ENCODE measurements at regions not wholly inside any gene's neighbourhood (a gene's known extent, or its start where the extent isn't known, plus 50 kb on each side); places are given as distances from the start of the nearest gene placed in this dataset.

DNA sequence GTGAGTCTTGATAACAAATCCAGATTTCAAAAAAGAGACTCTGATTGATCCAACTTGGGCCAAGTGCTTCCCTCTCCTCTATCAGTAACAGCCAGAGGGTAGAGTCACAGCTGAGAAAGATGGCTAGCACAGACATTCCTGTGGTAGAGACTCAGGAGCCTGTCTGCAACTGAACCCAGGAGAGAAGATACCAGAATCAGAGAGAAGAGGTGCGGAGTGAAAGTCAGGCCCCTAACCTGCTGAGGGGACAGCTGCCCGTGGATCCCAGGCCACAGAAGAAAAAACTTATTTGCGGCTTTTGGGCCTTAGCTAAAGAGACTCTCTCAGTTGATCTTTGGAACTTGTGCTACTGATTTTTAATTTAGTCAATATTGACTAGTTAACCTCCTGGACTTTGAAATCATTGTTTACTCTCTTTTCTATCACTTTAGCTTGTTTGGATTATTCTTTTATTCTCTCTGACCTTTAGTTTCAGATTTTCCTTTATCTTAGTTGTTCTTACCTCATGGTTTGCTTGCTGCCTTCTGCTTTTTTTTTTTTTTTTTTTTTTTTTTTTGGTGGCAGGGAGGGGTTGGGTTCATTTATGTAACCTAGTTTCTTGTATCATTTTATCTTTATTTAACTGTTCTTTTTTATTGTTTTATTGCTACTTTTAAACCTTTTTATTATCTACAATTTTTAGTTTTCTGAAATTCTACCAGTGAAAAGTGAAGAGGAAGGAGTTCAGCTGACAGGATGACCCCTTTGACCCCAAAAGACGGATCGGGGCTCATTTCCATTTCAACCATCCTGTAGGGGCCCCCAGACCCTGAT, 154.9 kb upstream of the KRR1 start:
- intact Hi-C loops (cut with micrococcal nuclease) (no loop called here), in situ Hi-C loops (cut with MboI) (no loop called here)
- Histone ChIP-seq H3K9me1 (ENCODE audit: control insufficient read depth, insufficient read depth, low read length) (no peaks in the 10 kb centered on the region), H3K27me3 (ENCODE audit: control insufficient read depth in 2 of 2, insufficient read depth in 2 of 2, low read length in 2 of 2) (no peaks in the 10 kb centered on the region), H3K27ac (ENCODE audit: extremely low read depth, low read depth, low read length) (no peak overlapping the region), H3K4me2 (ENCODE audit: insufficient read depth, low read length) (no peak overlapping the region), H3K36me3 (ENCODE audit: control insufficient read depth, insufficient read depth, low read length) (no peaks in the 10 kb centered on the region), H2AFZ (ENCODE audit: low read depth, low read length) (no peak overlapping the region), H4K20me1 (replicated peaks; ENCODE audit: control insufficient read depth, insufficient read depth, low read length) (no peaks in the 10 kb centered on the region), H3K4me1 (replicated peaks in 1 of 2; ENCODE audit: control insufficient read depth in 2 of 2, insufficient read depth in 2 of 2, low read length in 2 of 2) (no peaks in the 10 kb centered on the region; a peak in 1 of 5 replicates), H3K9me3 (replicated peaks; ENCODE audit: control insufficient read depth, insufficient read depth, low read depth, low read length) (no peaks in the 10 kb centered on the region), H3K79me2 (ENCODE audit: control insufficient read depth, insufficient read depth, low read length) (no peaks in the 10 kb centered on the region), H3K4me3 (no peak overlapping the region), H3K9ac (ENCODE audit: insufficient read depth in 1 of 2, low read depth in 2 of 2, low read length in 2 of 2) (no peak overlapping the region)
- ChIA-PET POLR2A (interaction anchor here (0.6 to 1.5 kb wide), 2 partner anchors 11 to 96 kb away, joined by 3 read pairs; no protein-coding TSS in a partner anchor), CTCF (ENCODE audit: low intra/inter-chr PET ratio) (no interaction called here)
- ATAC-seq (no peak), FAIRE-seq (no peak), DNase-seq (ENCODE audit: extremely low read depth in 1 of 4, low spot score in 3 of 4) (no peak)
- TF ChIP-seq RHOXF2B (CRISPR knock-in tag; conservative IDR thresholded peaks at IDR 0.05) (no peak), SMAD4 (CRISPR knock-in tag; conservative IDR thresholded peaks at IDR 0.05) (no peak), CBFA2T3 (IDR thresholded peaks at IDR 0.05) (peak; percentile 47), TCF3 (CRISPR knock-in tag; IDR thresholded peaks at IDR 0.05) (peak; percentile 45), ZNF512 (tag; IDR thresholded peaks at IDR 0.05) (0 out of 2 replicates have a peak, but pooled peaks have one; percentile 27), KDM1A (IDR thresholded peaks at IDR 0.05) (peak in 1 of 2 experiments; percentile 53; a peak in 1 of 4 replicates), TEAD4 (IDR thresholded peaks at IDR 0.05; ENCODE audit: low read length) (peak; percentile 37; the same call in 1 of the 2 replicates), TEAD4 (CRISPR knock-in tag; IDR thresholded peaks at IDR 0.05; ENCODE audit: borderline replicate concordance) (no peak), ZNF146 (CRISPR knock-in tag; IDR thresholded peaks at IDR 0.05; ENCODE audit: unreplicated experiment) (no peak)
- TF ChIP-seq, protein P1, sequence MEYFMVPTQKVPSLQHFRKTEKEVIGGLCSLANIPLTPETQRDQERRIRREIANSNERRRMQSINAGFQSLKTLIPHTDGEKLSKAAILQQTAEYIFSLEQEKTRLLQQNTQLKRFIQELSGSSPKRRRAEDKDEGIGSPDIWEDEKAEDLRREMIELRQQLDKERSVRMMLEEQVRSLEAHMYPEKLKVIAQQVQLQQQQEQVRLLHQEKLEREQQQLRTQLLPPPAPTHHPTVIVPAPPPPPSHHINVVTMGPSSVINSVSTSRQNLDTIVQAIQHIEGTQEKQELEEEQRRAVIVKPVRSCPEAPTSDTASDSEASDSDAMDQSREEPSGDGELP (CRISPR knock-in tag; IDR thresholded peaks at IDR 0.05; ENCODE audit: borderline replicate concordance) = 0 out of 2 replicates have a peak, but pooled peaks have one; percentile 28
- TF ChIP-seq, protein P2, sequence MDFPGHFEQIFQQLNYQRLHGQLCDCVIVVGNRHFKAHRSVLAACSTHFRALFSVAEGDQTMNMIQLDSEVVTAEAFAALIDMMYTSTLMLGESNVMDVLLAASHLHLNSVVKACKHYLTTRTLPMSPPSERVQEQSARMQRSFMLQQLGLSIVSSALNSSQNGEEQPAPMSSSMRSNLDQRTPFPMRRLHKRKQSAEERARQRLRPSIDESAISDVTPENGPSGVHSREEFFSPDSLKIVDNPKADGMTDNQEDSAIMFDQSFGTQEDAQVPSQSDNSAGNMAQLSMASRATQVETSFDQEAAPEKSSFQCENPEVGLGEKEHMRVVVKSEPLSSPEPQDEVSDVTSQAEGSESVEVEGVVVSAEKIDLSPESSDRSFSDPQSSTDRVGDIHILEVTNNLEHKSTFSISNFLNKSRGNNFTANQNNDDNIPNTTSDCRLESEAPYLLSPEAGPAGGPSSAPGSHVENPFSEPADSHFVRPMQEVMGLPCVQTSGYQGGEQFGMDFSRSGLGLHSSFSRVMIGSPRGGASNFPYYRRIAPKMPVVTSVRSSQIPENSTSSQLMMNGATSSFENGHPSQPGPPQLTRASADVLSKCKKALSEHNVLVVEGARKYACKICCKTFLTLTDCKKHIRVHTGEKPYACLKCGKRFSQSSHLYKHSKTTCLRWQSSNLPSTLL (IDR thresholded peaks at IDR 0.05) = no peak
- no TSS peak for BruUV-seq (replicated peaks)
- 30% methylated on average over 5 of the region's 5 CpGs for WGBS (ENCODE audit: insufficient coverage, low coverage, missing lambda C conversion rate)
